ENCODE measurements at regions not wholly inside any gene's neighbourhood (a gene's known extent, or its start where the extent isn't known, plus 50 kb on each side); places are given as distances from the start of the nearest gene placed in this dataset.
"Not testable (repeated sequence)": the region's sequence is repeated elsewhere in the genome, so short reads cannot be mapped to it uniquely, and the experiment has no call there.

GRCh38 chr5:147080391-147080790, 154.4 kb upstream of the STK32A start:
- DNase-seq = peak in 2 of 51 donors; percentile 34 to 58

GRCh38 chr5:147081311-147081764, 153.5 kb upstream of the STK32A start:
- peak in 48 of 51 donors; percentile 5 to 88 (median 68) for DNase-seq

GRCh38 chr5:147084702-147085101, 150.1 kb upstream of the STK32A start:
- peak in 44 of 51 donors; percentile 9 to 92 (median 67) for DNase-seq

- DNase-seq = peak in 2 of 51 donors; percentile 26 to 63
These were observed 149.4 kb upstream of the STK32A start for GRCh38 chr5:147085409-147085808.

GRCh38 chr5:147092044-147092443, 142.8 kb upstream of the STK32A start:
- peak in 2 of 51 donors; percentile 22 to 57 for DNase-seq

GRCh38 chr5:147093138-147093537, 141.7 kb upstream of the STK32A start:
- DNase-seq = no peak

- no peak for DNase-seq
These were observed 139.1 kb upstream of the STK32A start for GRCh38 chr5:147095740-147096139.

- DNase-seq = peak in 18 of 51 donors; percentile 4 to 64 (median 23)
These were observed 136.5 kb upstream of the STK32A start for GRCh38 chr5:147098233-147098790.

GRCh38 chr5:147101659-147102369, 133.0 kb upstream of the STK32A start:
- DNase-seq = peak in 20 of 51 donors; percentile 3 to 52 (median 18)

- no peak for DNase-seq
These were observed 121.9 kb upstream of the STK32A start for GRCh38 chr5:147112899-147113298.

GRCh38 chr5:147113967-147114366, 120.9 kb upstream of the STK32A start:
- no peak for DNase-seq

GRCh38 chr5:147139759-147140158, 95.1 kb upstream of the STK32A start:
- DNase-seq = not testable (repeated sequence)

GRCh38 chr5:147140558-147140957, 94.3 kb upstream of the STK32A start:
- DNase-seq = no peak

- DNase-seq = not testable (repeated sequence)
These were observed 93.2 kb upstream of the STK32A start for GRCh38 chr5:147141580-147141979.

GRCh38 chr5:147143215-147143614, 91.6 kb upstream of the STK32A start:
- no peak for DNase-seq

GRCh38 chr5:147145328-147145727, 89.5 kb upstream of the STK32A start:
- DNase-seq = no peak

- no peak for DNase-seq
These were observed 86.1 kb upstream of the STK32A start for GRCh38 chr5:147148715-147149114.

GRCh38 chr5:147152086-147152485, 82.7 kb upstream of the STK32A start:
- no peak for DNase-seq

- no peak for DNase-seq
These were observed 80.0 kb upstream of the STK32A start for GRCh38 chr5:147154809-147155208.

GRCh38 chr5:147156012-147156411, 78.8 kb upstream of the STK32A start:
- no peak for DNase-seq

GRCh38 chr5:147160902-147161700, 73.7 kb upstream of the STK32A start:
- peak in 3 of 51 donors; percentile 0 to 2 (median 1) for DNase-seq

GRCh38 chr5:147162740-147163139, 72.1 kb upstream of the STK32A start:
- DNase-seq = no peak
